ENCODE measurements at regions not wholly inside any gene's neighbourhood (a gene's known extent, or its start where the extent isn't known, plus 50 kb on each side); places are given as distances from the start of the nearest gene placed in this dataset.

- TF ChIP-seq POLR2A (IDR thresholded peaks at IDR 0.05; ENCODE audit: low read depth, low read length) (no peak), GABPA (IDR thresholded peaks at IDR 0.05; ENCODE audit: low read depth) (no peak)
Observed at GRCh38 chr18:27579364-27579763, 394.3 kb upstream of the CHST9 start.

All from GM12878 (cell line).